SW 1271 (cell line): ENCODE measurements at regions not wholly inside any gene's neighbourhood (a gene's known extent, or its start where the extent isn't known, plus 50 kb on each side); places are given as distances from the start of the nearest gene placed in this dataset.

ENCODE experiments used
- DNase-seq, 2 experiments: peaks; one replicate each; lab custom pipeline; 2025; lab: John Stamatoyannopoulos, UW

DNA sequence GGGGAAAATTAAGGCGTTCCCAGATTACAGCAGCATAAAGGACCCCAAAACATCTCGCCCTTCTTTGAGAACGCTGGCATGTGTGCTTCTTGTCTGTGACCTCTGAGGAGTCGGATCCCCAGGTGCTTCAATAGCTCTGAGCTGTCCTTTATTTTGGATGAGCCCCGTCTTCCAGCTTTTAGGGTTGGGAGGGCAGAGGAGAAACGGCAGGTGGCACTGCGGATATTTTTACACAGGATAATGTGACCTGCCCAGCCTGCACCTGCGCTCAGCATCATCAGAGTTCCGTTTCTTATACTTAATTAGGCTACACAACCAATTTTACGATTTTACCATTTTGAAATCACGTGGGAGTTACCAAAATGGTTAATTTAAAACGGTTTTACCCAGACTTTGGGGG lies 147.7 kb upstream of the RPS6KA2 start:
- DNase-seq: no peak

DNA sequence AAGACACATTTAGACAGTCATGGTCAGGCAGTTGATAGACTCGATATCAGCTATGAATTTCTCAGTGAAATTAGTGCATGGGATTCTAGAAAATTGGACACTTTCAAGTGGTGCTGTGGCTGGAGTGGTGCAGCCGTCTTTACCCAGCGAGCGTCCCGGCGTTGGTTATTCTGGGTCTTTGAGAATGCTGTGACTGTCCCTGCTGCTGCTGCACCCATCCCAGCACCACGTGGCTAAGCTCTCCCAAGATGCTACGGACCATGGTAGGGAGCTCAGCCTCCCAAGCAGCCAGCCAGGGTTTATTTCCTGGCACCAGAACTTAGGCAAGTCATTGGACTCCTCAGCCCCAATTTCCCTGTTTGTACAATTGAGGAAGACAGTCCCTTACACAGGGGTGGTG lies 147.2 kb upstream of the RPS6KA2 start:
- DNase-seq: no peak

DNA sequence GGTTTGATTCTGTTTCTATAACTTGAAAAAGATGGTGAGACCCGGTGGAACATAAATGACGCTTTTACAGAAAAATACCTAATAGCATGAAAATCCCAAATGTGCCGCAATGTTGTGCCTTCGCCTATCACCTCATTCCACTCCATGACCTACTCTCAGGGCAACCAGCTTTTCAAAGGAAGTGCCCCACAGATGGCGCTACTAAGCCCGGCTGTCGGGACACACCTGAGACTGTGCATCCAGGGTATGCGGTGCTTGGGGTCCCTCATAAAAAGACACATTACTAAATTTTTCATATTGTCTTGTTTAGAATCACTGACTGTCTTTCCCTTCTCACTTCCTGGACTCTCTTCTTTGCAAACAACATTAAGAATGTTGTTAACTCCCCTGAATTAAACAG lies 145.5 kb upstream of the RPS6KA2 start:
- no peak for DNase-seq

DNA sequence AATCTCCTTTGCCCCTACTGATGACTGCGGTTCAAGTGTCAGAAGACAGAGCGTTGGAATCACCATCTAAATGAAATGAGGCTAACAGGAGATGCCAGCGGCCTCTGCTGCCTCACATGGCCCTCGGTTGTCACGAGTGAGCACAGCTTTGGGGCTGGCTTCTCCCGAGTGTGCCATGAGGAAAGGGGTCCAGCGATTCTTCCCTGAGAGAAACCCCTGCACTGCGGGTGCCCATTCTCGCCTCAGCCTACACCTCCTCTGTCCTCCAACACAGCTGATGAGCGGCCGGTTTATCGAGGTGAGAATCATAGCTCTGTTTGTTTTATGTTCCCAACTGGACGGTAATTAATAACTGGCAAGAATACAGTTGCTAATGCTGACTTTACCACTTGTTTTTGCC lies 144.7 kb upstream of the RPS6KA2 start:
- no peak for DNase-seq

DNA sequence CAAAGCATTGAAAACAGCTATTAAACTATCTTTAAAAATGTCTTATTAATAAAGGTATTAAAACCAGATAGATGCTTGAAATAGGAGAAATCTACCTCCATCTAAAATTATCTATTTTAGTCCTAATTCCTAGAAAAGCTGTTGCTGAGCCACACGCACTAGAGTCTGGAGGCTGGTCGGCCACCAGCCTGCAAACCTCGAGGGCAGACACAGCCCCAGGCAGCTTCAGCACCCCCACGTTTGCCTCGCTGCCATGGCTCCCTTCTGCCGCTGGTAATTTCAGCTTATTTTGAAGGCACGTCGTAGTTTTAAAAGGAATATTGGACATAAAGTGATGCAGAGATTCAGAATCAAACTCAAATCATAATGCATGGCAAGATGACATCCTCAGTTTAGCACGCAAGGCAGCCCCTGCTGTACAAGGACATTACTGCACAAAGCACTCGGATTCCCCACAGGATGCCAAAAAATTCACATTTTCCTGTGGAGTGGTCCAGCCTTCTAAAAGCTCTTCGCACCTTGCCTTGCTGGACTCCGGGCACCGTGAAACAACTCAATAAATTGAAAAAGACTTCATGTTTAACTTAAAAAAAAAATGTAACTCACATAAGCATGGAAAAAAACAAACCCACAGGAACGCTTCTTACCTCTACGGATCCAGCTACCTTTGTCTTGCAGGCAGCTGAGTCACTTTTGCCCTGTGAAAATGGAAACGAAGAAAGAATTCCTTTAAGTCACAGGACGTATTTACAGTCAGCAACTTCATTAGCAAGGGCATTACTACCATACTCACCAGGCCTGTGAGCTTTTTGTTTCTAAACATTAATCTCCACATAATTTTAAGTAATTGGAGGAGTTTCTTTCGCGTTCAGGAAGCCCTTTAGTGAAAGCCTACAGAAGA lies 143.4 kb upstream of the RPS6KA2 start:
- no peak for DNase-seq

DNA sequence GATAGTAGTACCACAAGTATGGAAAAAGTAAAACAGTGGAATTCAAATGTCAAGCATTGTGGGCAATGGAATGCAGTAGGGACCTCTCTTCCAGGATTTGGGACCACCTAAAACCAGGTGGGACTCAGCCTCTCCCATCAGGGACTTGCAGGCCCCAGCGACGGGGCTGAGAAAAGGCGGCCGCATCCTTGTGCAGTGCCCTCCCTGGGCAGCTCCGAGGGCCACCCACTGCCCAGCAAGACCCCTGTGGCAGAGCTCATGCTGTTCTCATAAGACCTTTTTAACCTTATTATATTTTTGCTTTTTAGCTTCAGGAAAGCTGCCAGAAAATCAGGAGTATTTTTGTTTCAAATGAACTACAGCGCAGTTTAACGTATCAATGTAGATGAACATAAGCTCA lies 142.6 kb upstream of the RPS6KA2 start:
- no peak for DNase-seq

DNA sequence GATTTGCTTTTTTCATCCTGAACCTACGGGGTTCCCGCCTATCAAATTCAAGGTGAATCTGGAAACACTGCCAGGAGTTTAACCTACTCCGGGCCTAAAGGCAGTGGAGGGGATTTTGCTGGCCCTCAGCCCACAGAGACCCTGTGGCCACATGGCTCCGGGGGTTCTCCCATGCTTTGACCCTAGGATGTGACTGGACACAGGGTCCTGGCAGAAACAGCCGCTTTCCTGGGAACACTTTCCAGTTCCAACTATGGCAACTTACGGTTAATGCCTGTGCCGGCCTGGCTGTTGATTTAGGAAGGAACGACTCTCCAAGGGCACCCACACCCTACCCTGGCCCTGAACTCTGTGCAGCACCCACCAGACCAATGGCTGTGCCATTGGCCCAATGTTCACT lies 141.7 kb upstream of the RPS6KA2 start:
- no peak for DNase-seq

DNA sequence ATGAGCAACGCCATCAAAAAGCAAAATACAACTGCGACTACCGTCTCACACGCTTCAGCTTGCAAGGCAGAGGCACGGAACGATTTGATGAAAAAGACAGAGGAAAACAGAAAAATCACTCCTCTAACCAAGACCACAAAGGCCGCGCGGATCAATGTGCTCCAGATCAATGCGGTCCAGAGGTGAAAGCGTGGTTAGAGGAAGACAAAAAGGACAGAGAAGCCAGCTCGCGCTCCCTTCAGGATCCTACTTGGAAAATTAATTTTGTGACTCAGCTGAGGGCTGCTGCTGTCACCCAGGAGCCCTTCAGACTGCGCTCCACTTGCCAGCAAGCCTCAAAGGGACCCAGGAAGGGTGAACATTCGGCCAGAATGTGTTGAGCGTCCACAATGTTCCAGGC lies 140.2 kb upstream of the RPS6KA2 start:
- no peak for DNase-seq

DNA sequence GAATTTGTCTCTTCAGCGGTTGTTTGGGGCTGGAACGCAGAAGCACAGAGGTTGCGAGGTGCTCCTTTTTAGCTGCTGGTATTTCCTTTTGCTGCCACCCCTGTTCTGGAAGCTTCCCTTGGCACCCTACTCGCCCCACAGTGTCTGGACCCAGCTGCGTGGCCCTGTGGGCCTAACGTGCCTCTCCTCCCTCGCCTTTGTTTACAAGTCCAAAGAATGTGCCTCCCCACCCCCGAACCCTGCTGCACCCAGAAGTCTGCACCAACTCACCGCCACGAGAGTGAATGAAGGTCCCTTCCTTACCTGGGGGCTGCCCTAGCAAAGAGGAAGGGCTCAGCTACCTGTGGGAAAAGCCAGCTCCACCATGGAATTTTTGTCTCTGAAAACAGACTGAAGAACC lies 139.7 kb upstream of the RPS6KA2 start:
- no peak for DNase-seq

DNA sequence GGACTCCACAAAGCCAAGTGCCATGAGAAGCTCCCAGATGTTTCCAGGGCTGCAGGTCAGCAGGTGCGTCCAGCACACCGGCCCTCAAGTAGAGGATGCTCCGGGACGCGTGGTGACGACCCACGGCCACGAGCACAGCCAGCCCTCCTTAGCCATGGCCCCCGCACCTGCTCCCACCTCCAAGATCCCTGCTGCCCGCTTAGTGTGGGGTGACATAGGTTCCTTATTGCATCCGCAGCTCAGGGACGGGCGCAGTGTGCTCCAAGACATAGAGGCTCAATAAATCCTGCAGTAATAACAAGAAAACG lies 138.1 kb upstream of the RPS6KA2 start:
- no peak for DNase-seq

DNA sequence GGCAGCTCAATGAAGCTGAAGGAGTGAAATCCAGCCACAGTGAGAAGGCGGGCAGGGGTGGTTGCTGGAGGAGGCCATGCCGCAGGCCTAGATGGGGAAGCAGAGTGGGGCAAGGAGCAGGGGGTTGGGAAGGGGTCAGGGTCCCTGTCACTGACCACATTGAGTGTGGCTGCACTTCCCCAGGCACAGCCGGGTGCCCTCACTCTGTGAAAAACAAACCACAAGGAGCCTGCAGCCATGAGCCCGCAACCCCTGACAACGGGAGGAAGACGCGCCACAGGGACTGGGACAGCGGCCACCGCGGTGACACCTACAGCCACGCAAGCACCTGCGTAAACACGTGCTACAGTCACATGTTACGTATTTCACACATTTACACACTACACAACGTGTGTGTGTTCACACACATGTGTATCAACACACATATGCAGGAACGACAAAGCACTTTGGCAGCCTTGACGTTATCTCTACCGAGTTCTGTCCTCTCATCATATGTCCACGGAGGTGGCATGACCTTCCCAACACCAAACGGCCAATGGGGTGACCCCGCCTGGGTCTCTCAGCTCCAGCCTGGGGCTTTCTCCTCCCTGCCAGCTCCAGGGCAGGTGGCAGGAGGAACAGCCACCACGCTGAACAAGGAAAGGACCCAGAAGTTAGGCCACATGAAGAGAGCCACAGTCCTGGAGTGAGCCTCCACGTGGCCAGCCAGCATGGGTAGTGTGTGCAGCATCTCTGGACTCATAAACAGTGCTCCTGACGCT lies 137.6 kb upstream of the RPS6KA2 start:
- no peak for DNase-seq

DNA sequence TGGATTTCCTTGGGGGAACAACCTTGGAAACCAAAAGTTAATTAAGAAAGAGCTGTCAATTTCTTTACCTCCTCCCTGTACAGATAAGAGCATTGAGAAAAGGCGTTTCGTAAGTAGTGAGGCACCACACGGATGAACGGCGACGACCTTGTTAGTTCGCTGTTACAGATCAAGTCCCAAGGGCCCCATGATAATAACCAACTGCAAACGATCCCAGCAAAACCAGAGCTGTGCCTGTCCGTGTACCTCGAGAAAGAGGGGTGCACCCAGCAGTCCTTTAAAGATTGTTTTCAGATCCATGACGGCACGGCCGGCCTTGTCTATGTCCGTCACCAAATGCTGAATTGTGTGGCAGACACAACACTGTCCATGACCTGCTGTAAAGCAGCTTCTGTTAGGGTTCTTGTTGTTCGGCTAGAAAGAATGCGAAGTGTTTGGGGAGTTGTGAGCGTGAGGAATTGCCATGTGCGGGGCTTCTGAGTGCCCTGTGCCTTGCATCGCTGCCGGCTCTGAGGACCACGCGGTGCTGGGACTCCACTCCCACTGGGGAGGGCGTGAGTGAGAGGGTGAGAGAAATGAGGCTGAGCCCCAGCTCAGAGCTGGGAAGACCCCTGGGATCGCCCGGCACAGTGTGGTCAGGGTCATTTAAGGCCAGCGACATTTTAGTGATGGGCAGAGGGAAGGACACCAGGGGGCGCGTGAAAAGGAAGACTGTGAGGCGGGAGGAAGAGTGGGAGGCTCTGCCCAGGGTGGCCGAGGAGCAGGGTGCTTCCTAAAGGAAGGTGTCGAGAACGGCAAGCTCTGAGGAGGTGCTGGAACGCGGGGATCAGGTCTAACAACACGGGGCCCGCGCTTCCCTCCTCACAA lies 136.8 kb upstream of the RPS6KA2 start:
- DNase-seq: no peak

DNA sequence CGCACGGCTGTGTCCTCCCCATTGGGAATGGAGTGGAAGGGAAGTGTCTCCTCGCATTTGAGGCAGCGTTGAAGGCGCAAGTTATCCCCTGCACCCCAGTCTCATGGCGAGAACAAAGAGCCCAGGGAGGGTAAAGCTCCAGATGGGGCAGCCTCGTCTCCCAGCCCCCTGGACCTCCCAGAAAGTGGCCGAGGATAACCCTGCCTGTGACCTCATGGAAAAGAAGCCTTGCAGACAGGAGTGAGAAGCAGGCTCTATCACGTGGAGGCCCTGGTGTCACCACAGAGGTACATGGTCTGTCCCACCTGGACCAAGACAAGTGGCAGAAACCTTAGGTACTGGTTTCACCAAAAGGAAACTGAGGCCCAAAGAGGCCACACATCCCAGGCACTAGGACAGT lies 134.8 kb upstream of the RPS6KA2 start:
- DNase-seq: no peak

DNA sequence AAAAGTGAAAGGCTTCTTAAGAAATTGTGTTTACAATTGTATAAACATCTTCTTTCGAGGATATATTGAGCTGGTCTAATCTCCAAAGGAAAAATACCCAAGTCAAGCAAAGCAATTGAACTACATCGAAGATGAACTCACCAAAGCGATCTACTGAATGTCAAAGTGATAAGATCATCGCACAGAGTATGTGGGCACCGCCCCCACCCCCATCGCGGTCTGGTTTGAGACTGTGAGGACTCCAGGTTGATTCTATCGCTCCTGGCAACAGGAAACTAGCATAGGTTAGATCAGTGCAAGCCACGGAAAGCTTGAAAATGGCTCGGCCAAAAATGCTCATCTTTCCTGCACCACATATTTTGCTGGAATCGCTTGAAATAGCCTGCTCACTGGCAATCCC lies 133.2 kb upstream of the RPS6KA2 start:
- no peak for DNase-seq

DNA sequence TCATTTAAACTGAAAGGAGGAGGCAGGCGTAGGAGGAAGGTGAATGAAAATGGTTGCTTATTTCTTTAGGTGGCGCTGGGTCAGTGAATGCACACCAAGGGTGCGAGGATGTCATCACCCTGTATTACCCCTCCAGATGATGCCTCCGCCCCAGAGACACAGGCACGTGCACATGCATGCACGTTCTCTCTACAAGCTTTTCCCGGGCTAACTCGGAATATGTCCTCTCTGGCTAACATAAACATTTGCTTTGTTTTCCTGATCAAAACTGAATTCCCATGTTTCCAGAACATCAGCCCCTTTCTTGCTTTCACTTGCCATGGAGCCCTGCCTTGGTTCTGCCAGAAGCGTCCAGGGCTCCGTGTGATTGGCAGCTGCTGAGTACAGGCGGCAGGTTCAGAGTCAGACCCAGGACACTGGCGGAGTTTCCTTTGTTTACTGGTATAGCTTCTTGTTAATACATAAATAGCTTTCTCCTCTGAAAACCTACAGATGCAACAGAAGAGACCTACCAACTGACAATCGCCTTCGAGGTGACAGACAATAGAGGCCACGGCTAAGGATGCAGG lies 131.2 kb upstream of the RPS6KA2 start:
- no peak for DNase-seq

DNA sequence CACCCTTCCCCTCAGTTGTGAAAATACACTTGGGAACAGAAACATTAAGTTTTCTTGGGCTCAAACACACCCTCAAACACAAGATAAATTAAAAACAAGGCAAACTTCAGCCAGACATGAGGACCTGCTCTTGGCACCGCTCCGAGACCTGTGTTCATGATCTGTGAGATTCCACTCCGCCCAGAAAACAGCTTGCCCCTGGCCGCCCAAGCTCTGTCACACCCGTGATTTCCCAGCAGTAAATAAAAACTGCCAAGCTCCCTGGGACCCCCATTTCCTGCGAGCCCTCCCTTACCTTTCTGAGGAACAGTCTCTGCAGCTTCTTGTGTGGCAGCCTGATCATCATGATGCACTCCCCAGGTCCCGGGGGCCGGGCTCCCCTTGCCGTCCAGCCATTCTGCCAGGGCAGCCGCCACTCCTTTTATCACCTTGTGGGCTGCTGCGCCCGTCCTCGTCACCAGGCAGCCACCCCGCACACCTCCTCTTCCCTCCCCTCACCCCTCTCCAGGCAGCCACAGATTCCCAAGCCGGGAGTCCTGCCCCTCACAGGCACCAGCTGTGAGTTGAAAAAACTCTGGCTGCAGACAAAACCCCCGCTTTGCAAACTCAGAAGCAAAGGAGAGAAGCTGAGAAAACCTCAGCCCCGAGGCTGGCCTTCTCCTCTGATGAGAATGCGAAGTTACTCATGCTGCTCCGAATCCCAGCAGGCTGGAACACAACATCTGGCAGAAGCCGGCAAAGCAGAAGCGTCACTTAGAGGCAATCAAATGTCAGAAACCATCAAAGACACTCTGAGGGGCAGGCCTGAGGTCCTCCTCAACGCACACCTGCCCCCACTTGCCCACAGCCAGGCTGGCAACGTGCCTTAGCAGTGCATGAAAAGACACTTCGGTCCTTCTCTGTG lies 130.4 kb upstream of the RPS6KA2 start:
- DNase-seq: no peak

DNA sequence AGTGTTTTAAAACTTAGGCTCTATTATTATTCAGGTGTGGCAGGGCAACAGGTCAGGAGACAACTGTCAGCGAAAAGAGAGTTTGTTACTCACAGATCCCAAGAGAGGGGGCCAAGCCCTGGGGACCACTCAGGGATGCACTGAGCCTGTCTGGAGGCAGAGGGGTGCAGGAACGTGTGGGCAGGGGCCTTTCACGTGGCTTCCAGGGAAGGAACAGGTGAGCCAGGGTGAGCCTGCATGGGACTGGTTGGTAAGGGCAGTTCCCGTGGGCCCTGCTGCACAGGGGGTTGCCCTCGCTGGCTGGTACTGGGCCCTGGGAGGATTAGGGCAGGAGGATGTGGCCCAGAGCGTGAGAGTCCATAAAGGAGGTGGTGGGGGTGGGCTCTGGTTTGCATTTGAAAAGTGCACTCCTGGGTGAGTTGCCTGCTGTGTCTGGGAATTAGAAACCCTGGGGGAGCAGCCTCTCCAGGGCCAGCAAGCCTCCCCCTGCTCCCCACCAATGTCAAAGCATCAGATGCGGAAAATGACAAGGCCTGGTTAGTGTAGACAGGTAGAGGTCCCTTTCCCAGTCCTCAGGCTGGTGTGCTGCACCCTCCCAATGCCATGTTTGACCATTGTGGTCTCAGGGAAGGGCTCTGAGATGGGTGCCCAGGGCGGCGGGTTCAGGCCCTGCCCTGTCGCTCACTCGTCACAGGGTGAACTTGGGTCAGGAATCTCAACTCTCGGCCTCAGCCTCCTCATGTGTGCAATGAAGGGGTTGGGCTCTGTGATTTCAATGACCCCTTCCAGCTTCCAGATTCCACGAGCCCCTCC lies 127.4 kb upstream of the RPS6KA2 start:
- DNase-seq: no peak

DNA sequence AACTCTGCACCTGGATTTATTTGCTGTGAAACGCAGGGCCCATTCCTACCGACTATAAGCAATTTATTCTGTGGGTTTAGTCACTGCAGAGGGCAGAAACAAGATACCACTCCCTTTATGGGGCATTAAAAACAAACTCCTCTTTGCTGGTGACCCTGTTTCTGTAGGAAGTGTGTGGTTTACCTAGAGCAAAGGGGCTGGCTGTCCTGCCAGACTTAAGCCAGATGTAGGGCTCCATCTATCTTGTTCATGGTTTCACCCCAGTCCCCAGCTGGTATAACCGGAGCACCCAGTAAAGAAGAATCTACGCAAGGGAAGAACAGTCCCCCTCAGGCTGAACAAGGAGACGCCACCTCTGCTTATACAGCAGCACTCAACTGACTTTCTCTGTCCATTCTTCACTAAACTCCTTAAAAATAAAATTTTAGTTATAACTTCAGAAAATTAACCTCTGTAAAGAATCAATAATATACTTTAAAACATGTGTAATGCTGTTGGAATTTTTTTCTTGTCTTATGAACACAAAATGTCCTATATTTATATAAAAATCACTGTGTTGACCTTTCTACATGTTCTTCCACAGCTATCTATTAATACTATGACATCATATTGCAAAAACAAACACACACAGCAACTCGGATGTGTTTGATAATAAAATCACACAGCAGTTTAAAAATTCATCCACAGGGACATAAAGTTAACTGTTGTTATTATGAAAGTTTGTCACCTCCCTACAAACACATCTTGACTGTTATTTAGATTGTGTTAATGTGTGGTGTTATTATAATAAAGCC lies 126.1 kb upstream of the RPS6KA2 start:
- DNase-seq: no peak

DNA sequence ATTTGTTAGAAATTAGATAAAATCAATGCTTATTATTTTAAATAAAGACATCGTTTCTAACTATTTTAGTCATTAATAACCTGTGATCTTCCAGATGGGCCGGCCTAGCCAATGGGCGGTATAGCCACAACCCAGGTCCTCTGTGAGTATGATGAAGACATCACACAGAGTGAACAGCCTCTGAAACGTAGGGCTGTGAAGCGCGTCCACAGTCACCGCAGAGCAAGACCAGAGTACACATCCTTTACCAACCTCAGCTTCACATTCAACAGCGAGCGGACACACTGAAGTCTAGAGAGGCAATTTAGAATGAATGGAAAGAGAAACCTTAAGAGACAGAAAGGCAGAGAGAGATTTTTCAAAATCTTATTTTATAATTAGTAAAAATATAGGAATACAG lies 125.0 kb upstream of the RPS6KA2 start:
- DNase-seq: no peak
